OCI-LY7 (cell line): ENCODE measurements at regions not wholly inside any gene's neighbourhood (a gene's known extent, or its start where the extent isn't known, plus 50 kb on each side); places are given as distances from the start of the nearest gene placed in this dataset.

Source experiments
- CTCF ChIP-seq: fragments of 200-600 bp; sonication (generic); conservative IDR thresholded peaks from 2 replicates; pipeline ENCODE4 v1.5.1; 2014; ENCODE audit warnings: mild to moderate bottlenecking, antibody characterized with exemption, low read length, moderate library complexity, mixed read lengths
- EZH2phosphoT487 ChIP-seq: fragments of 200-600 bp; sonication (generic); IDR thresholded peaks from 2 replicates; pipeline ENCODE4 v1.6.1; 2018; ENCODE audit warnings: low read depth, borderline replicate concordance, mild to moderate bottlenecking, mixed run types, antibody characterized with exemption, low read length, moderate library complexity, mixed read lengths

DNA sequence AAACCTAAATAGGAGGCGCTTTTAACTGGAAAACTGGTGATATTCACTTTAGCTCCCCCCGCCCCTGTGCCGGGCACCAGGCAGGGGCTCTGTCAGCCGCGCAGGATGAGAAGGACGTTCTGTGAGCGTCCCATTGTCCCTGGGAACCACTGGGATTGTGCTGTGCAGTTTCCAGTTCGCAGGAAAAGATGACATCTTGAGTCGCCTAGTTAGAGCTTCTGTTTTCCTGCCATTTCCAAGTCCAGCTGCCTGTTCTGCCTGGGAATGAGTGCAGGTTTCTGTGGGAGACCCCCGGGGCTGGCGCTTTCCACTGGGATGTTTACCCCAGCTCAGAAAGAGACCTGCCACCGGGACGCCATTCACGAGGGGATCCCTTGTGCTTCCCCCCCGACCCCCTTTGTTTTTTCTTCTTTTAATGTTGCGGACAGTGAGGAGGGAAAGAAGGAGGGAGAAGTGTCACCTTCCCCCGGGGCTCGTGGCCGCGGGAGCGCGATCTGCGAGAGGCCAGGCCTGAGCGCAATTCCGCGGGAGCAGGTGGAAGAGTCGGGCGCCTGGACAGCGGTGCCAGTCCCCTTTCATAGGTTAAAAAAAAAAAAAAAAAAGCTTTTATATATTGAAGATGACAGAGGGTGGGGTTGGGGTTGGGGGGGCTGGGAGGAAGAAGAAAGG is 121.5 kb downstream of the RMI1 start:
- TF ChIP-seq CTCF (no peak), EZH2phosphoT487 (no peak)
